ENCODE measurements at regions not wholly inside any gene's neighbourhood (a gene's known extent, or its start where the extent isn't known, plus 50 kb on each side); places are given as distances from the start of the nearest gene placed in this dataset.
"Not testable (repeated sequence)": the region's sequence is repeated elsewhere in the genome, so short reads cannot be mapped to it uniquely, and the experiment has no call there.

GRCh38 chr6:84314377-84314898 is 87.0 kb upstream of the CEP162 start:
- no peak overlapping the region for H3K27ac ChIP-seq
- ATAC-seq (ENCODE audit: insufficient number of reproducible peaks, low FRiP score, low read depth) (no peak), DNase-seq (ENCODE audit: low spot score) (no peak)
- H3K36me3 ChIP-seq = no peaks in the 10 kb centered on the region
- H3K4me3 ChIP-seq = no peak overlapping the region
- peaks cover 6% of the 10 kb centered on the region for H3K9me3 ChIP-seq
- TF ChIP-seq, protein P1, sequence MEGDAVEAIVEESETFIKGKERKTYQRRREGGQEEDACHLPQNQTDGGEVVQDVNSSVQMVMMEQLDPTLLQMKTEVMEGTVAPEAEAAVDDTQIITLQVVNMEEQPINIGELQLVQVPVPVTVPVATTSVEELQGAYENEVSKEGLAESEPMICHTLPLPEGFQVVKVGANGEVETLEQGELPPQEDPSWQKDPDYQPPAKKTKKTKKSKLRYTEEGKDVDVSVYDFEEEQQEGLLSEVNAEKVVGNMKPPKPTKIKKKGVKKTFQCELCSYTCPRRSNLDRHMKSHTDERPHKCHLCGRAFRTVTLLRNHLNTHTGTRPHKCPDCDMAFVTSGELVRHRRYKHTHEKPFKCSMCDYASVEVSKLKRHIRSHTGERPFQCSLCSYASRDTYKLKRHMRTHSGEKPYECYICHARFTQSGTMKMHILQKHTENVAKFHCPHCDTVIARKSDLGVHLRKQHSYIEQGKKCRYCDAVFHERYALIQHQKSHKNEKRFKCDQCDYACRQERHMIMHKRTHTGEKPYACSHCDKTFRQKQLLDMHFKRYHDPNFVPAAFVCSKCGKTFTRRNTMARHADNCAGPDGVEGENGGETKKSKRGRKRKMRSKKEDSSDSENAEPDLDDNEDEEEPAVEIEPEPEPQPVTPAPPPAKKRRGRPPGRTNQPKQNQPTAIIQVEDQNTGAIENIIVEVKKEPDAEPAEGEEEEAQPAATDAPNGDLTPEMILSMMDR (IDR thresholded peaks at IDR 0.05) = no peak
- H3K27me3 ChIP-seq (replicated peaks; ENCODE audit: insufficient read depth) = no peaks in the 10 kb centered on the region
- no peaks in the 10 kb centered on the region for H3K4me1 ChIP-seq (ENCODE audit: control insufficient read depth in 1 of 2, low read depth in 2 of 2)

GRCh38 chr6:84309336-84309735 is 81.9 kb upstream of the CEP162 start:
- Histone ChIP-seq H3K9me3 (no peaks in the 10 kb centered on the region), H3K4me1 (ENCODE audit: control insufficient read depth in 1 of 2, low read depth in 2 of 2) (no peaks in the 10 kb centered on the region), H3K27me3 (replicated peaks; ENCODE audit: insufficient read depth) (no peaks in the 10 kb centered on the region), H3K36me3 (no peaks in the 10 kb centered on the region), H3K4me3 (no peak overlapping the region), H3K27ac (no peak overlapping the region)
- ATAC-seq (ENCODE audit: insufficient number of reproducible peaks, low FRiP score, low read depth) (no peak), DNase-seq (ENCODE audit: low spot score) (no peak)
- TF ChIP-seq, protein P1 (IDR thresholded peaks at IDR 0.05) = no peak

DNA sequence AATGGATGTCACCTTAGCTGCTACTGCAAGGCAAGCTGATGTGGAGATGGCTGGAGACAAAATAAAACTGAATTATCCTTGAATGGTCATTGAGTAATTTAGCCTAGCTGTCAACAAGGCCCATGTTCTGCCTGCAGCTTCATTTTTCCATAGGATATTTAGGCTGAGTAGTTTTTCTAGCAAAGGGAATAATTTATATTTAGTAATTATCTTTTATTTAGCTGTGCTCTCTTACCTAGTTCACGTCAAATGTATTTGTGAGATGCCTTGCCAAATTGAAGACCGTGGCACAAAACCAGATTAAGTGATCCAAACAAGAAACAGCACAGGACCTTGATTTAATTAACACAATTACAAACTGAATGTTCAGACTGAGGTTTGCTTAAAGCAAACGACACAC is 77.4 kb upstream of the CEP162 start:
- Histone ChIP-seq H3K27ac (no peak overlapping the region), H3K36me3 (no peaks in the 10 kb centered on the region), H3K27me3 (replicated peaks; ENCODE audit: insufficient read depth) (no peaks in the 10 kb centered on the region), H3K9me3 (no peaks in the 10 kb centered on the region), H3K4me1 (ENCODE audit: control insufficient read depth in 1 of 2, low read depth in 2 of 2) (no peaks in the 10 kb centered on the region), H3K4me3 (no peak overlapping the region)
- no peak for DNase-seq (ENCODE audit: low spot score)
- TF ChIP-seq, protein P1 (IDR thresholded peaks at IDR 0.05) = no peak
- no peak for ATAC-seq (ENCODE audit: insufficient number of reproducible peaks, low FRiP score, low read depth)

GRCh38 chr6:84291033-84291432 is 63.6 kb upstream of the CEP162 start:
- DNase-seq (ENCODE audit: low spot score); H3K27ac ChIP-seq; H3K36me3 ChIP-seq; H3K4me3 ChIP-seq; H3K27me3 ChIP-seq (replicated peaks; ENCODE audit: insufficient read depth); H3K4me1 ChIP-seq (ENCODE audit: control insufficient read depth in 1 of 2, low read depth in 2 of 2); ATAC-seq (ENCODE audit: insufficient number of reproducible peaks, low FRiP score, low read depth): not testable (repeated sequence)
- H3K9me3 ChIP-seq = peaks cover 18% of the 10 kb centered on the region

DNA sequence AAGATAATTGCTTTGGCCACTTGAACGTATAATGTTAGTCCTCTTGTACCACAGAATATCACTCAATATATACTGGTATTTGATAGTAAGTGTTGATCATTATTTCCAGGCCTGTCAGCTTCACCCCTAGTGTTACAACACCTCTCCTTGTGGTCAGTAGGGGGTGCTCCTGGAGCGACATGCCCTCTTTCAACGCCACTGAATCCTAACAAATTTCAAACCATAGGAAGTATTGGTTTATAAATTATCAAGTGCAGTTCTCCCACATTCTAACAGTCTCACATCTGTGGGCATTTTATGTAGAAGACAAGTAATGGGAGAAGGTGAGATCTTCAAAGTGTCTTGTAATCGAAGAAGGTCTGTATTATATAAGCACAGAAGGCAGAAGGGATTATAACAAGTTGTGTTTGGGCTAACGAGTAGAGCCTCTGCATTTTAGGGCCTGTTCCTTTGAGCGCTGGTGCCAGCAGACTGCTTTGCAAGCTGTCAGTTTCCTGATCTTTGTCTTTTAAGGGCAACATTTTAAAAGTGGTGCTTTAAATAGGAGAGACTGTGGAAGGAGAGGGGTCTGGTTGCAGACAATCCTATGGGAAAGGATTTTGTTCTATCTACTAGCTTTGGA is 57.1 kb upstream of the CEP162 start:
- DNase-seq (ENCODE audit: low spot score) = no peak
- Histone ChIP-seq H3K36me3 (no peaks in the 10 kb centered on the region), H3K27ac (no peak overlapping the region), H3K4me3 (no peak overlapping the region), H3K9me3 (no peaks in the 10 kb centered on the region), H3K4me1 (ENCODE audit: control insufficient read depth in 1 of 2, low read depth in 2 of 2) (peaks cover 0 to 10% of the 10 kb centered on the region in 2 donors), H3K27me3 (replicated peaks; ENCODE audit: insufficient read depth) (no peaks in the 10 kb centered on the region)
- ATAC-seq (ENCODE audit: insufficient number of reproducible peaks, low FRiP score, low read depth) = no peak
- TF ChIP-seq, protein P1 (IDR thresholded peaks at IDR 0.05) = no peak

GRCh38 chr6:84282550-84282949 is 55.1 kb upstream of the CEP162 start:
- TF ChIP-seq, protein P1 (IDR thresholded peaks at IDR 0.05) = no peak
- H3K27me3 ChIP-seq (replicated peaks; ENCODE audit: insufficient read depth) = no peaks in the 10 kb centered on the region
- no peaks in the 10 kb centered on the region for H3K9me3 ChIP-seq
- H3K4me1 ChIP-seq (ENCODE audit: control insufficient read depth in 1 of 2, low read depth in 2 of 2) = peaks cover 0 to 10% of the 10 kb centered on the region in 2 donors
- no peaks in the 10 kb centered on the region for H3K36me3 ChIP-seq
- DNase-seq (ENCODE audit: low spot score) (peak; percentile 17), ATAC-seq (ENCODE audit: insufficient number of reproducible peaks, low FRiP score, low read depth) (peak; percentile 62)
- no peak overlapping the region for H3K27ac ChIP-seq
- H3K4me3 ChIP-seq = no peak overlapping the region

Data from thoracic aorta (tissue), 2 donors.